Head of caudate nucleus (tissue), 42 donors: ENCODE measurements at regions not wholly inside any gene's neighbourhood (a gene's known extent, or its start where the extent isn't known, plus 50 kb on each side); places are given as distances from the start of the nearest gene placed in this dataset.

Experiments used
- DNase-seq, 42 donors: peaks; one replicate each; pipeline versions ENCODE4 v3.0.0 to v3.0.0-alpha.2; 2020 to 2021; ENCODE audit warnings: mixed read lengths in 7 of 42
- intact Hi-C: fragments of 100-400 bp; cut with DNase I; formaldehyde crosslinking; loops from one replicate; pipeline ENCODE4 v1.15.0; 2022

DNA sequence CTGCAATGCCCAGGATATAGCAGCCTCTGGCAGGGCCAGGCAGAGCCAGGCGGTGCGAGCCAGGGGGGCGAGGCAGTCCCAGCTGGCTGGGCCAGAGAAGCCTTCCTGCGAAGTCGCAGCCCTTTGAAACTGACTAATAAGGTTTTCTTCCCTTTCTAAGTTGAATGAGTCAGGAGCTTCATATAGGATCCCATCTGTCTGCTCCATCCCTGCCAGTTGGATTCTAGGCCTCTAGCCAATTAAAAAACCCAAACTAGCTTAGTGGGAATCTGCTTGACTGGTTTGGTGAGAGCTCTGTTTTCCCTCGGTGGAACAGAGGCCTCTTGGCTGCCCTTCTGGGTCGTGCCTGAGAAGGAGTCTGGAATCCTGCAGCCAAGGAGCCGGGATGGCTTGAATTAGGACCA, 70.1 kb upstream of the RAPGEF1 start:
- intact Hi-C loops = no loop called here
- DNase-seq = no peak

DNA sequence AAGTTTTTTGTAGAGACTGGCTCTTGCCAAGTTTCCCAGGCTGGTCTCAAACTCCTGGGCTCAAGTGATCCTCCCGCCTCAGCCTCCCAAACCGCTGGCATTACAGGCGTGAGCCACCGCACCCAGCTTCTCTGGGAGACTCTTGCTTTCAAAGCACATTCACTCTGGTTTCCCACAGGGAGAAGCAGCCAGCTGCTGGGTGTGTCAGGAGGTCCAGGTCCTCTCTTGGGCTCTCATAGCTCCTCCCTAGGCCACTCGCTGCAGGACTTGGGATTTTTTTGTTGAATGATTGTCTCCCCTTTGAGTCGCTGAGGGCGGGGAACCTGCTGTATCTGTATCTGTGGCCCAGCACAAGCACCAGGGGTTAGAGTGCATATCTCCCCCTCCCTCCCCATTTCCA, 68.4 kb upstream of the RAPGEF1 start:
- no peak for DNase-seq
- intact Hi-C loops = no loop called here

DNA sequence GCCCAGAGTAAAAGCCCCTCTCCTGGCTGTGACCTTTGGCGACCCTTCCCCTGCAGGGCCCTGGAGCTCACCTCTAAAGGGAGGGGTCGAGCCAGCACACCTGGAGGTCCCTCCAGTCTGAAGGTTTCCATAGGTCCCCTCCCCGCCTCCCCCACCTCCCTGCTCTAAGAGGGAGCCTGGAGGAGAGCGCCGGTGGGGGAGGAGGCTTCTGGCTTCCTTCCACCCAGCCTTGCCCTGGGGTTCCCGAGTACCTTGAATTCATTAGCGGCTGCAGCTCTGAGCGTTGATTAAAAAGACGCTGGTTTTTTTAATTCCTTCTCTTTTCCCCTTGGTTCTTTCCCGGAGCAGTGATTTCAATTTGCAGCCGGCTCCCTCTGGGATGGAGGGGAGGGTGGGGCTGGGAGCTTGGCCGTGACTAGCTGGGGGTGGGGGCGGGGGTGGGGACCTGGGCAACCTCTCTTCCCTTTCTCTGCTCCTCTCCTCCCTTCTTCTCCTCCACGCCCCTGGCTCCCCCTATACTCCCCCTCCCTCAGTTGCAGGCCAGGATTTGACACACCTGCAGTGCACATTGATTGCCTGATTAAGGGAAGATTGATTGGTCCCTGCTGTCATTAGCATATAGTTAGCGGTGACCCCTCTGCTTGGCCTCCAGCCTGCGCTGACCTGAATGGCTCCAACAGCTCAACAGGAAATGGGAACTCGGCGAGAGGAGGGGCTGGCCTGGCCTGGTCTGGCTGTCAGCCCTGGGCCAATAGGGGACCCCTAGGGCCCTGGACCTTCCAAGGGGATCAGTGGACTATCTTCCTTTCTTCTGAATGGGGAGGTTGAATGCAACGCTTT, 67.5 kb upstream of the RAPGEF1 start:
- intact Hi-C loops = no loop called here

GRCh38 chr9:131805803-131806202, 65.9 kb upstream of the RAPGEF1 start:
- no peak for DNase-seq
- intact Hi-C loops = no loop called here

More for the DNA sequence above, 67.5 kb upstream of the RAPGEF1 start:
- DNase-seq = peak in 9 of 42 donors; percentile 6 to 46 (median 17)

DNA sequence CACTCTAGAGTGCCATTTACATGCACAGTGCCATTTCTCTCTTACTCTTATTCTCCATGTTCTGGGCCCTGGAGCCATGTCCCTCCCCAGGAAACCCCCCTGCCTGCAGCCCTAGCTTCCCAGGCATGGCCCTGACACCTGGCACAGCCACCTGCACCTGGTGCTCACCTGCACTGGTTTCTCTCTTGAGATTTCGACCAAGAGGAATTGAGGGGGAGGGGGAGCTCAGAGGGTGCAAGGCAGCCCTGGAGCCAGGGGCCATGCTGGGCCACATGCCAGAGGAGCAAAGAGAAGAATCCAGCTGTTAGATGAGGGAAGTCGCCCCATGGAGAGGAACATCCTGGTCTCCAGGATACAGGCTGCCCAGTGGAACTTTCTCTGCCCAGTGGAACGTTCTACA, 65.0 kb upstream of the RAPGEF1 start:
- no peak for DNase-seq
- intact Hi-C loops = no loop called here

DNA sequence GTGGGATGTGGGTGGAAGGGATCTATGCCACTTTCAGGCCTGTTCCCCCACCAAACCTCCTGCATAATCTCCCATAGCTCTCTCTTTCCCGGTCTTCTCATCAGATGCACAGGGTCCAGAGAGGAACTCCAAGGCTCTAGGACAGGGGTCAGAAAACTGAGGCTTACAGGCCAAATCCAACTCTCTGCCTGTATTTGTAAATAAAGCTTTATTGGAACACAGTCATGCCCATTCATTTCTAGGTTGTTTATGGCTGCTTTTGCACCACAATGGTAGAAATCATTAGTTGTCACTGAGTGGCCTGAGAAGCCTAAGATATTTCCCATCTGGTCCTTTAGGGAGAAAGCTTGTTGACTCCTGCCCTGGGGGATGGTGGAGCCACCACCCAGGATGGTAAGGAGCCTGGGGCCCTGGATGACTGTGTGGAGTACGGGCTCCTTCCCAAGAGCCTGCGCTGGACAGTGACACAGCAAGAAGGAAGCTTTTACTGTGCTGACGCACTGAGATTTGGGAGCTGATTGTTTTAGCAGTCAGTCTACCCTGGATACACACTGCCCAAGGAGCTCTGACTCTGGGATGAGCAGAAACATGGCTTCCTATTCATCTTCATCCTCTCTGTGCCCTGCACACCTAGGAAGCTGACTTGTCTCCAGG, 64.0 kb upstream of the RAPGEF1 start:
- no peak for DNase-seq

DNA sequence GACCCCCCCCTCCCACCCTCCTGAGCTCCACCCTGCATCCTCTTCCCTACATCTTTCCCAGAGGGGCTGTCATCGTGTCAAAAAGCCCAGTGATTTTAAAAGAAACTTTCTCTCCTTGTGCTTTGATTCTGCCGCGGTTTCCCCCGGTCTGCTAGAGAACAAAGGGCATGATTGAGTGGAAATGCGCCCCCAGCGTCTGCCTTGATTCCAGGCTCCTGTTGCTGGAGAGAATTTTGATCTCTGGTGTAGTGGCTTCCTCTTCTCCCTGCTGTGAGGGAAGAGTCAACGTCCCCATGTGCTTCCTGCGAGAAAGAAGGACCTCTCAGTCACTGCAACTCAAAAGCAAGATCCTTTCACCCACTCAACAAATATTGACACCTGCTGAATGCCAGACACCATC, 61.9 kb upstream of the RAPGEF1 start:
- no peak for DNase-seq
- intact Hi-C loops = no loop called here

More for the DNA sequence above, 64.0 kb upstream of the RAPGEF1 start:
- intact Hi-C loops = no loop called here

DNA sequence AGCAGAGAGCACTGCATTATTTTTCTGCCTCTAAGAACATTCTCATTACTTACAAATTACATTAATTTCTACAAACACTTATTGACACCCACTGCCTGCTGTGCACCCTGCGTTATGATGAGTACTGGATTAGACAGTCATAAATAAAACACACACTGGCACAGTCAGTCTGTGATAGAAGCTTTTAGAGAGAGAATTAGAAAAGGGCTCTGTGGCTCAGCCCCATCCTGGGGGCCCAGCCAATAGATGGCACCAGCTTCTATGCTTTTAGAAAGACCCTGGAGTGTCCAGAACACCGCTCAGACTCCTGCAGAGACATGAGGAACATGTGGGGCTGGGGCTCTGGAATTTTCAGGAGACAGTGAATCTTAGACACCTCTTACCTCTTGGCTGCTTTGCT, 61.0 kb upstream of the RAPGEF1 start:
- intact Hi-C loops = no loop called here
- no peak for DNase-seq

DNA sequence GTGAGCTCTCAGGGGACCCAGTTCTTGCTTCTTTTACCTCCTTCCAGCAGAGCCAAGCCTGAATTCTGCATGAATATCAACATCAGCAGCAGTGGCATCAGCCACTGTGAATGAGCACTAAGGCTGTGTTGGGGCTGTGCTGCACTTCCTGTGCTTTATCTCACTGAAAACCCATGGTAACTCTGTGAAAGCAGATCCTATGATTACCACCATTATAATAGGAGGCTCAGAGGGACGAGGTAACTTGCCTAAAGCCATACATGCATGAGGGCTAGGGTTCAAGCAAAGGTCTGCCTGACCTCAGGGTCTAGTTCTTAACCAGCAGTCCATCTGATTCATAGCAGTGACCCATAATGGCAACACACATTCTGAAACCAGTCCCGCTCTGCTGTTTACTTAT, 60.5 kb upstream of the RAPGEF1 start:
- intact Hi-C loops = no loop called here
- DNase-seq = no peak

- DNase-seq = peak in 40 of 42 donors; percentile 10 to 83 (median 50)
- intact Hi-C loops = no loop called here
These were observed 59.4 kb upstream of the RAPGEF1 start for GRCh38 chr9:131799177-131799823.

DNA sequence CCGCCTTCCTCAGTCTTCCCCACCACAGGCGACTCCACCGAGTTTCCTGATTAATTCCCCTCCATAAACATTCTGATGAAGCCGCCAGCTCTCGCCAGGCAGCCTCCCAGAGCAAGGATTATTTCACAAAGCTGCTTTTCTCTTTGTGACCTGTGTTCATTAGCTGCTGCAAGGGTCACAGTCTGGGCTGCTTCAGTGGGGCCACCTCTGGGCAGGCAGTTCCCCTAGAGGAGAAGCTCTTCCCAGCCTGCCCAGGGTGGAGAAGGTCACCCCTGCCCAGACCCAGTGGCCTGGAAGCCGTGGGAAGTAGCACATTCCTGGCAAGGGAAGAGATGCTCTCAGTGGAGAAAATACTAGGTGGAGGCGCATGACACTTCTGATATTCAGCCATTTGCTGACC, 58.4 kb upstream of the RAPGEF1 start:
- DNase-seq = no peak
- intact Hi-C loops = no loop called here

GRCh38 chr9:131794393-131794792, 54.5 kb upstream of the RAPGEF1 start:
- intact Hi-C loops = no loop called here
- no peak for DNase-seq

- DNase-seq = no peak
- intact Hi-C loops = no loop called here
These were observed 51.8 kb upstream of the RAPGEF1 start for GRCh38 chr9:131791542-131792254.
